AG04449 (cell line): ENCODE measurements at regions not wholly inside any gene's neighbourhood (a gene's known extent, or its start where the extent isn't known, plus 50 kb on each side); places are given as distances from the start of the nearest gene placed in this dataset.

Experiments
- CTCF ChIA-PET: fragments of 350-600 bp; formaldehyde crosslinking; extraction: SDS; loops from one replicate; lab custom pipeline; 2021; ENCODE audit warnings: antibody characterized with exemption; lab: Yijun Ruan, JAX
- POLR2A ChIA-PET: fragments of 400-600, 350-600 bp; formaldehyde crosslinking; extraction: SDS; loops from one replicate; lab custom pipeline; 2020; ENCODE audit warnings: antibody characterized with exemption, inconsistent platforms; lab: Yijun Ruan, JAX
- DNase-seq: peaks from one replicate; pipeline ENCODE4 v3.0.0-alpha.2; 2010; ENCODE audit warnings: low read depth, low spot score
- H3K4me3 ChIP-seq: 2 replicates; pipeline ENCODE4 v1.5.1; 2011; ENCODE audit warnings: low read depth, mild to moderate bottlenecking, control low read depth, low read length
- TF ChIP-seq, protein P1 (sequence below): IDR thresholded peaks from one replicate; pipeline ENCODE4 v1.5.1; 2011; ENCODE audit warnings: mild to moderate bottlenecking, moderate library complexity, low read length, control low read depth, inconsistent platforms; ENCODE audit not compliant: insufficient read depth; ENCODE audit errors: missing control alignments

DNA sequence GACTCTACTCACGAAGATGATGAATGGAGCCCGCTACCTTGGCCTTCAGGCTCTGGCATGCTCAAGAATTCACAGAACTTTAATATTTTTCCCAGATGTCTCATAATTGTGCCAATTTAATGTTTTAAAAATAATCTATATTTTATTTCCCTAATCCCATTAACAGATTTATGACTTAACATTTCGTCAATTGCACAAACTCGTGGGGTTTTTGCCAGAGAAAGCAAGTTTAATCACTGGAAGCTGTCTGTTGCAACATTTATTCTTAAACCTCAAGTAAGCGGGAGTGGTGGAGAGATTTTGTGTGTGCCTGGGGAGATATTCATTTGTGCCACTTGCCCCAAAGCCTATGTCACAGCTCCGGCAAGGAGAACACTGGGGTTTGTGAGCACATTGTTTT, 117.9 kb downstream of the TEX36 start:
- ChIA-PET POLR2A (no interaction called here), CTCF (no interaction called here)
- H3K4me3 ChIP-seq = no peak overlapping the region
- TF ChIP-seq, protein P1, sequence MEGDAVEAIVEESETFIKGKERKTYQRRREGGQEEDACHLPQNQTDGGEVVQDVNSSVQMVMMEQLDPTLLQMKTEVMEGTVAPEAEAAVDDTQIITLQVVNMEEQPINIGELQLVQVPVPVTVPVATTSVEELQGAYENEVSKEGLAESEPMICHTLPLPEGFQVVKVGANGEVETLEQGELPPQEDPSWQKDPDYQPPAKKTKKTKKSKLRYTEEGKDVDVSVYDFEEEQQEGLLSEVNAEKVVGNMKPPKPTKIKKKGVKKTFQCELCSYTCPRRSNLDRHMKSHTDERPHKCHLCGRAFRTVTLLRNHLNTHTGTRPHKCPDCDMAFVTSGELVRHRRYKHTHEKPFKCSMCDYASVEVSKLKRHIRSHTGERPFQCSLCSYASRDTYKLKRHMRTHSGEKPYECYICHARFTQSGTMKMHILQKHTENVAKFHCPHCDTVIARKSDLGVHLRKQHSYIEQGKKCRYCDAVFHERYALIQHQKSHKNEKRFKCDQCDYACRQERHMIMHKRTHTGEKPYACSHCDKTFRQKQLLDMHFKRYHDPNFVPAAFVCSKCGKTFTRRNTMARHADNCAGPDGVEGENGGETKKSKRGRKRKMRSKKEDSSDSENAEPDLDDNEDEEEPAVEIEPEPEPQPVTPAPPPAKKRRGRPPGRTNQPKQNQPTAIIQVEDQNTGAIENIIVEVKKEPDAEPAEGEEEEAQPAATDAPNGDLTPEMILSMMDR = no peak
- DNase-seq = no peak

DNA sequence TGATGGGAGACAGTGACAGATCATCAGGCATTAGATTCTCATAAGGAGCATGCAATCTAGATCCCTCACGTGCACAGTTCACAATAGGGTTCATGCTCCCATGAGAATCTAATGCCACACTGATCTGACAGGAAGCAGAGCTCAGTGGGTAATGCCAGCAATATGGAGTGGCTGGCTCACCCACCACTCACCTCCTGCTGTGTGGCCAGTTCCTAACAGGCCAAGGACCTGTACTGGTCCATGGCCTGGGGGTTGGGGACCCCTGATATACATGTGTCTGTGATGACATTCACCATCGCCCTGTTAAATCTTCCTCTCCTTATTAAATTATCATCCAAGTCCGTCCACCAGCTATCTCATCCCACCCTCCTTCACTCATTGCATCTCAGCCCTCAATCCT, 118.4 kb downstream of the TEX36 start:
- TF ChIP-seq, protein P1 = no peak
- POLR2A ChIA-PET = no interaction called here
- no peak for DNase-seq
- CTCF ChIA-PET = no interaction called here
- H3K4me3 ChIP-seq = no peak overlapping the region

DNA sequence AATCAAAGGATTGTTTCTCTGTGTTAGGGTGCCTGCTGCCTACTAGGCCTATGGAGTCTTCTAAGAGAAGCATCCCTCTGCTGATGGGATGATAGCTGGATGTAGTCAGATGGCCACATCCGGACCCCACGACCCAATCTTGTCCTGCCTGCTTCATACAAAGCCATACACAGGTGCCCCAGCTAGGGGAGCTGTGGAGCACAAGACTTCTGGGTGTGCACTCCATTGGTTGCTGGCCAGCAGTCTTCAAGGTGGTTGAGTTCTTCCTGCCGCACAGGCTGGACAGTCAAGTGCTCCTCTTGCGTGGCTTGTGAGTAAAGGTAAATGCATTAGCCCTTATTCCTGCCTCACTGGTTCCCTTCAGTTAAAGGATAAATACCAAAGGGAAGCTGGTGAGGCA, 120.2 kb downstream of the TEX36 start:
- TF ChIP-seq, protein P1 = no peak
- DNase-seq = no peak
- H3K4me3 ChIP-seq = no peak overlapping the region
- ChIA-PET CTCF (no interaction called here), POLR2A (no interaction called here)

DNA sequence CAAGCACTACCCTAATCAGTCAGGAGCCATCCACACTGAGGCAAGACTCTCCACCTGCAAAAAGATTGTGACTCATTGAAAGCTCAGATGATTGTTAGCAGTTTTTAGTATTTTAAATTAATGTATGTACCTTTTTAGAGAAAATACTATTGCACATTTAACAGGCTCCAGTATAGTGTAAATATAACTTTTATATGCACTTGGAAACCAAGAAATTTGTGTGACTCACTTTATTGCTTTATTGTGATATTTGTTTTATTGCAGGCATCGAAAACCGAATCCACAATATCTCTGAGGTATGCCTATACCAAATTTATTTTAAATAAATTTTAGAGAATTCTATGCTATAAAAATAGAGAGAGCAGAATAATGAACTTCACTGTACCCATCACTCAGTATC, 122.0 kb downstream of the TEX36 start:
- DNase-seq = no peak
- H3K4me3 ChIP-seq = no peak overlapping the region
- CTCF ChIA-PET = no interaction called here
- POLR2A ChIA-PET = no interaction called here
- TF ChIP-seq, protein P1 = no peak

DNA sequence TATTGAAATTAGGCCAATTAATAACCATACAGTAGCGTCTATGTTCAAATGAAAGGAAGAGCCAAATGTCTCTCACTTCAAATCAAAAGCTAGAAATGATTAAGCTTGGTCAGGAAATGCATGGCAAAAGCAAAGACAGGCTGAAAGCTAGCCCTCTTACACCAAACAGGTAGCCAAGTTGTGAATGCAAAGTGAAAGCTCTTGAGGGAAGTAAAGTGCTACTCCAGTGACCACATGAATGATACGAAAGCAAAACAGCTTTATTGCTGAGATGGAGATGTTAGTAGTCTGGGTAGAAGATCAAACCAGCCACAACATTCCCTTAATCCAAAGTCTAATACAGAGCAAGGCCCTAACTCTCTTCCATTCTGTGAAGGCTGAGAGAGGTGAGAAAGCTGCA, 123.8 kb downstream of the TEX36 start:
- CTCF ChIA-PET = no interaction called here
- TF ChIP-seq, protein P1 = no peak

DNA sequence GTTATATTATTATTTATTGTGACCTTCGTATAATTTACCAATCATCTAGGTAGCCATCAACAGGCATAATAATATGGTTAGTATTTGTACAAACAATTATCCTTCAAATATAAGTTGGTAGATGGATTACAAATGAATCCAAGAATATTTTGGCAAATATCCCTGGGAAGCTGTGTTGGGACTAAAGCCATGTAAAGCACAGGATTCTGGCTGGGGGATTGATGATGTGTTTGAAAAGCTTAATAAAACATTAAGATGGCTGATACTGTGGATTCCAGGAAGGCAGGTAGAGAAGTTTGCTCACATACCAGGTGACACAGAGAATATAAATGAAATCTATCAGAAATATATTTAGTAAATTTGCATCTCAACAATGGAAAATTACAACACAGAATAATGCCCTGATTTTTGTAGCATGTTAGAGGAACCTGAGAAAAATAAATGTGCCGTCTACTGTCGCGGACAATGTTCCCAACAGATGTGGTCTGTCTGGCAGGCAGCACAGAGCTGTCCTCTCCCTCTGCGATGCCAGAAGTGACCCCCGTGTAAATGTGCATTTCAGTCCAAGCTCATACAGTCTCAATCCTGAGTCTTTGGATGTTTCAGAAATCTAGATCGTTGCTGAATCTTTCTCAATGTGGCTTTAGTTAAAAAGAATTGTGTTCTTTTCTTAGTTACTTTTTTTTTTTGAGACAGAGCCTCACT, 125.0 kb downstream of the TEX36 start:
- no peak overlapping the region for H3K4me3 ChIP-seq
- TF ChIP-seq, protein P1 = no peak
- ChIA-PET POLR2A (no interaction called here), CTCF (no interaction called here)
- no peak for DNase-seq

More for the DNA sequence above, 123.8 kb downstream of the TEX36 start:
- H3K4me3 ChIP-seq = no peak overlapping the region
- POLR2A ChIA-PET = no interaction called here
- DNase-seq = no peak
